ENCODE measurements at regions not wholly inside any gene's neighbourhood (a gene's known extent, or its start where the extent isn't known, plus 50 kb on each side); places are given as distances from the start of the nearest gene placed in this dataset.

DNA sequence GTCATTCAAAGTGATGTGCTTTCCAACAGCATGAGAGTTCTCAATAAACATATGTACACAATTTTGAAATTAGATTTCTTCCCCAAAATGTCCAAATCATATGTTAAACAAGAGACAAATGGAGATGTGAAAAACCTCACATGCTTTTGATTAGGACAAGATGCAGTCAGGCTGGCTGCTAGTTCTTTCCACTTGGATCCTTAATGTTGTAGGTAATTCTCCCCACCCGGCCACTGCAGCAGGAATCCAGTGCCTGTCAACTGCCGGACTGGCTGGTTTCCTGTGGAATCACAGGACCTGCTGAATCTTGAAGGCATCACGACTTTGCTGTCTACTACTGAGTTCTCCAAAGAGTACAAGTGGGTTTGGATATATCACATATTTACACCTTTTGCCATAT, 138.6 kb upstream of the AKR1E2 start:
- DNase-seq: no peak

DNA sequence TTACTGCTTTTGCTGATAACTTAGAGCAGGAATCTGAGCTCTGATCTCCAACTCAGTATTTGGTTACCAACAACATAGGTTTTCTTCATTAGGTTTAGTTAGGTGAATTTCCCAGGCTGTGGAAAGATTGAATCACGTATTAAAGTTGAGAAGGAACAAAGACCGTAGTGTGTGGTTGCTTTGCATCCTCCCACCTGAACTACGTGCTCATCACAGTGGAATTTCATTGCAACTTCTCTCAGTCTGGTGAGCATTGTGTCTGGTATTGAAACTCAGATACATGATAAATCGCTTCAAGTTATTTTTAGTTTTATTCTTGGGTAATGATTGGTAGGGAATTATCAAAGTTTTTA, 139.4 kb upstream of the AKR1E2 start:
- no peak for DNase-seq

DNA sequence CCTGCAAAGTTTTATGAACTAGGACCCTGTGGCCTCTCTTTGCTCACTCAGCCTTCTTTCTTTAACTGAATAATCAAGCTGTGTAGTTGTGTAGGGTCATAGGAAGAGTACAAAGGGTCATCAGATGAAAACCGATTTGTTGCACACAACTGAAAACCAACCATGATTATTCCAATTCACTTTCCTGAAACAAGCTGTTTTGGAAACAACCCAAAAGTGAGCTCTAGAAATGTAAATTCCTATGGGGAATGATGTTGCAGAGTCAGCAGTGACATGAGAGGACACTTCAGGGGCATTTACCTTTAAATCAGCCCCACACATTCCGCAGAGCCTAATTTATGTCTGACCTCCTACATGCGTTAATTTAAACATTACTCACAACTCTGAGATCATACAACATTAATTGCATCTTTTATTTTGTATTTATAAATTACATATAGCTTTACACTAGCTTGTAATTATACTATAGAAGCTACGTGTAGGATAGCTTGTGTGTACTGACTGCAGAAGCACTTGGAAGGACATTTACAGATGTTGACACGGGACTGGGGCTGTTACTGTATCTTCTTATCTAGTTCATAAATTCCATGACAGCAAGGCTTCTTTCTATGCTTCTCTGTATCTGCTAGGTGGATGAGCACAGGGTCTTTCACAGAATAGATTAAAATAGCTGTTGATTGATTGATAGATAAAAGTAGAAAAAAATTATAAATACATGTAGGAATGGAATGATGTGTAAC, 139.9 kb upstream of the AKR1E2 start:
- DNase-seq: no peak

DNA sequence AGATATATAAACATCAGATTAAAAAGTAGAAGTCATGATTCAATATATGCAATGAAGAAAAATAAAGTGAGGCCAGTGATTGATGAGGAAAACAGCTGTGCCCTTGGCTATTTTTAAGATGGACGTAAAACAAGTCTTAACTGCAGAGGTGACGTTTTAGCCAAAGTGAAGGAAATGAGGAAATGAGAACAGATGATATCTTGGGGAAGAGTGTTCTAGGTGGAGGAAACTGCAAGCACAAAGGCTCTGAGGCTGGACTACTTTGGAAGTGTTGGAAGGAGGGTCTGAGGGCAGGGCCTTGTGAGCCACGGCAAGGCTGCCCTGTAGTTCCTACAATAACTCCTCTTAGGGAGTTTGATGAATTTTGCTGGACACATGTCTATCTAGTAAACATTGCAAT, 140.5 kb upstream of the AKR1E2 start:
- DNase-seq: no peak

DNA sequence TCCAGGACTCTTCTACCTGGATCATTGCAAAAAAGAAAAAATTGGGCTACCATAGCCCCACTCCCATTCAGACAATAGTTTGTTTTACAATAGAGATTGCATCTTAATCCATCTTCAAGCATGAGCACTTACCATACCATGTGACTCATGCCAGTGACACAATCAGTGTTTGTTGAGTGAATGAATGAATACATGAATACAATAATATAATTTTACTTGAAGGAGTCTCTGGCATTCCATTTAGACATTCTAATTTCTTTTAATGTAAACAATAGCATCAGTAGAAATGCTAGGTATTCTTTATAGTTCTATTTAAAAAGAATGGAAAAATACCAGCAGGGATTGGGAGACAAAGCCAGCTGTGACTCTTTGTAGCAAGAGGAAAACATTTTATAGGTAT, 141.6 kb upstream of the AKR1E2 start:
- no peak for DNase-seq

DNA sequence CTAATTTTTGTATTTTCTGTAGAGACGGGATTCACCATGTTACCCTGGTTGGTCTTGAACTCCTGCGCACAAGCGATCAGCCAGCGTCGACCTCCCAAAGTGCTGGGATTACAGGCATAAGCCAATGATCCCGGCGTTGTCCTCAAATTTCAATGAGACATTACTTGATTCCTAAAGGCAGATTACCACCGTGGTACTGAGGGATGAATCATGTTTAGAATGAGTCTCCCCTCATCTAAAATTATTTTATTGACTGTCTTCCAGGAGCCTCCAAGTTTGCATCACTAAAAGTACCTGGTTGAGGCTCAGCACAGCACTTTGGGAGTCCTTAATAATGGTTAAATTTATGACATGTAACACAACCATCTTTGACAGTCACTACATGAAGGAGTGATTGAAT, 142.2 kb upstream of the AKR1E2 start:
- no peak for DNase-seq

DNA sequence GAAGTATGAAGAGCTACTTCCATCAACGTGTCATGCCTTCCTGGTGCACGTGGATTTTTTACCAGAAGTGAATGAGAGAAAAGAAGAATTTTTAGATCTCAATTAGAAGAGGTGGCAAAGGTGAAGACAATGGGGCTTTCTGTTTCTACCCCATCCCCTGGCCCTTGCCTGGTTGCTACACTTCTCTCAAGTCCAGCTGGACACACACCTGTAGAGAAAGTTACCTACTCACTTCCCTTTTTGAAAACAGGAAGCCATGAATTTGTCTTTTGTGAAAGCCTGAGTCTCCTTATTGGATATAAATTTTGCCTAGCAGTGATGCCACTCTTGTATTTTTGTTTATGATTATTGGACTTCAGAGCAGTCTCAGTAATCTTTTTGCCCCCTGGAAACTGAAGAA, 142.9 kb upstream of the AKR1E2 start:
- DNase-seq: no peak

DNA sequence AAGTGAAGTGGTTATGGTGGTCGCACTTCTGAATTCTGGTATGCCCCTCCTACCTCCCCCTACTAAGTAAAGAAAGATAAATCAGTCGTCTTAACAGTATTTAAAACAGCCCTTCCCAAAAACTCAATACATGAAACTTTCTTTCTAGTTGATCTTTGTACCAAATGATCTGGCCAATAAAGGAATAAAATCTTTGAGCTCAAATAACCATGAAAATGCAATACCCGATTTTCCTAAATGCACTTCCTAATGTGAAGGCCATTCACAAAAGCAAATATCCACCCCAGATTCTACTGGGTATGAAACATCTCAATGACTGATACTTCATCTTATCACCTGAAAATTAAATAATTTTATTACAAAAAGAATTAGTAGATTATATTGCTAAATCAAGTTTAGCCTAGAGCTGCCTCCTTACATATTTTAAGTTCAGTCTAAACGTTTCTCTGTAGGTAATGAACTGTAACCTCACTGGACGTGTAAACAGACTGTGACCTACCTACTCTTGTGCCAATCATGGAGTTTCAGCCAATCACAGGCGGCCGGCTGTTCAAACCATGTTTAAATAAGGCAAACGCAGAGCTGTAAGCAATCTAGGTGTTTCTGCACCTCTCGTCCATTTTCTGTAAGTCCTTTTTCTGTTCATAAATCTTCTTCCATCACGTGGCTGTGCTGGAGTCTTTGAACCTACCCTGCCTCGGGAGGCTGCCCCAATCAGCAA, 146.9 kb upstream of the AKR1E2 start:
- DNase-seq: no peak

DNA sequence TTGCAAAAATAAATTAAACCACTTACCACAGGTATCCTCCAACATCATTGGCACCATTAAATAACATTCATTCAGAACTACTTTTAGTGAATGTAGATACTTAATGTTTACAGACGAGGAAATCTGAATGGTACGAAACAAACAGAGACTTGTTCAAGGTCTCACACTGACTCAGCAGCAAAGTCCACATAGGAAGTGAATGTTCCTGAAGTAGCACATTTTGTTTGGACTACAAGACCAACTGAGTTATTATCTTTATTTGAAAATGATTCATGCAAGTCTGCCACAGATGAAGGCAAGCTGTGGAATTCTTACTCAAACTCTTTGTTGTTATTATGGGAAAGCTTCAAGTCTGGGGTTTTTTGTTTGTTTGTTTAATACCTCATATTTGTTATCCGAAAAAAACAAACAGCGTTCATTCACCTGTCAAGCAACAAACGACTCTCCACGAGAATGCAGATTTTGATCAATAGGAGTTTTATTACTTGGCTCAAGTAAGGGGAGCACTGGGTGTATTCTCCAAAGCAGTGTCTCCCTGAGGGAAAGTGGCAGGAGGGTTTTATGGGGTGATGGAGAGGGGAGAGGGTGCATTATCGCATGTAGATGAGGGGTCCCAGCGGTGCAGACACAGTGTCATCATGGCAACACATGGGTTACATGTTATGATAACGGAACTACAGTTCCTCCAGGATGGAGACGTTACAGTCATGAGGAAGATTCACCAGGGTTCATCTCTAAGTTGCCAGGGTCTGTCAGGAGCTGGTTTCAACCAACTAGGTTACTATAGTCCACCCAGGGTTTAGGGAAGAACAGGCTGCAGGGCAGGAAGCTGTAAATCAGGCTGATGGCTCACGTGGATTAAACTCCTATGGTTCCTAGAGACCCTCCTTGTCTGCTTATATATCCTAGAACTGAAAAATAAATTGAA, 147.7 kb upstream of the AKR1E2 start:
- no peak for DNase-seq

DNA sequence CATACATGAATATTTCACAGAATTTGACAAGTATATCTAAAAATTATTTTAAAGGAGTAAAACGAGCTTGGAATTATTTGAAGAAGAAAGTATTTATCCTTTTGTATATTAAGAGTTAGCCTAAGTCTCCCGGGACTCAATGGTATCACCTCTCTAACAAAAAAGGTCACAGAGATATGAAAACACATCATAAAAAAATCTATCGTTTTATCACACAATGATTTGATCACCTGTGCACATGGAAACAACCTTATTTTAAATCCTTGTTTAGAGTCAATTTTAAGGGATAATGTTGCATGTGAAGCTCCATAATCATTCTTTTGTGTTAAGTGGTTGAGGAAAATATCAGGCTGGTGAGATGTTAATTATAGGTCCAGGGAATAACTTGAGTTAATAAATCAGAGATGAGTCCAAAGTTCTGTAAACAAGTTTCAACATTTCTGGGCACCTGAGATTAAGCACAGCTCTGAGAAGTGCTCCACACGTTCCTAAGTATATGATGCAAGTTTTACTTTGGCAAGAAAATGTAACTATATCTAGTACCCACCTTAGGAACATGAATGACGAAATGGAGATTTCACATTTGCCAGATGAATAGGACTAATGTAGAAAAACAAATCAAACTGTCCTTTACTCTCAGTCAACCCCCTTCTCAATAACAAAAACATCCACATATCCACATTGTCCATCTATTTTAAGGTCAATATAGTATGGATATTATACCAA, 148.5 kb upstream of the AKR1E2 start:
- DNase-seq: no peak

DNA sequence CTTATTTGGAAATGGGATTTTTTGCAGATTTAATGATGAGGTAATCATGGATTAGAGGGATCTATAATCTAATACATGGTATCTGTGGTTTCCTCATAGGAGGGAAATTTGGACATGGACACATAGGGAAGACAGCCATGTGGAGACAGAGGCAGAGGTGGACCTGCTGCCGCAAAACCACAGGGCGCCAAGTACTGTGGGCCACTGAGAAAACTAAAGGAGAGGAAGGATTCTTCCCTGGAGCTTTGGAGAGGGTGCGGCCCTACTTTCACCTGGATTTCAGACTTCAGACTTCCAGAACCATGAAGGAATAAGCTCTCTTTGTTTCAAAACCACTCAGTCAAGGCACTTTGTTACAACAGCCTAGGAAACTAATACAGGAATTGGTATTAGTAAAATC, 149.4 kb upstream of the AKR1E2 start:
- DNase-seq: no peak

DNA sequence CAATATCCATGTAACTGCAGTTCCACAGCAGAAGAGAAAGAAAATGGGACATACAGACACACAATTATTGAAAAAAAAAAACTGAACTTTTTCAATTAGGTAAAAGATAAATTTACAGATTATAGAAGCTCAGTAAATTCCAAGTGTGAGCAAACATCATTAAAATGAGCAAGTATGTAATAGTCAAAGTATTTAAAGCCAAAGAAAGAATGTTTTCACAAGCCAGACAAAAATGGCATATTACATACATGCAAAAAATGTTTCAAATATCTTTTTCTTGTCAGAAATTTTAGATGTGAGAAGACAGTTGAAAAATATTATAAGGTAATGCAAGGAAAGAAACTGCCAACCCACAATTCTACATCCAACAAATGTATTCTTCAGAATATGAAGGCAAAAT, 150.2 kb upstream of the AKR1E2 start:
- DNase-seq: no peak

DNA sequence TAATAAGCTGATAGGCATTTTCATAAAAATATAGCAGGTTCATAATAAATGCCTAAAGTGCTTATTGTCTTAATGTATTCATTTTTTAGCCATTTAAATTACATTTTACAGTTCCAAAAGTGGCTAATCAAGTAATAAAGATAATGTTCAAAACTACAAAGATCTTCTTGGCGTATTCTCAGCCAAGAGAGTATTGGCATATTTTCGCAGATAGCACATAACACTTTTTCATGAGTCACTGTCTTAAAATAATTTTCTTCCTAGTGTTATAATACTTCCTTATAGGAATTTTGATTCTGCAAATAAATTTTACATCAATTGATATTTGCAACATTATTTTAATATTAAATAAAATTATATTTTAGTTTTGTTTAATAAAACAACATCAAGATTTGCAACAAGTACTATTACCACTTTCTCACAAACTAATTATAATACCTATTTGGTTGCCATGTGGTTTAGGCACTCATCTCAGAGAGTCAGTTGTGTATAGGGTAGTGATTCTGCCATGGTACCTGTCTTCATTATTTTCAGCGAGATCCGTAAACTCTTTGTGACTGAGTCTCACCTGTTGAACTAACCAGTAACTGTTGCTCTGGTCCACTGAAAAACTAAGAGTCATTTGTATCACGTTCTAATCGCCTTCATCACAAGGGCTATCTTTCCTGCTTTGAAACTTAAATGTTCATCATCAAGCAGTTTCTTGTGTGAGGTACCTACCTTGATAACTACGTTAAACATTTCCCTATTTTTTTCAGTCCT, 152.5 kb upstream of the AKR1E2 start:
- no peak for DNase-seq

DNA sequence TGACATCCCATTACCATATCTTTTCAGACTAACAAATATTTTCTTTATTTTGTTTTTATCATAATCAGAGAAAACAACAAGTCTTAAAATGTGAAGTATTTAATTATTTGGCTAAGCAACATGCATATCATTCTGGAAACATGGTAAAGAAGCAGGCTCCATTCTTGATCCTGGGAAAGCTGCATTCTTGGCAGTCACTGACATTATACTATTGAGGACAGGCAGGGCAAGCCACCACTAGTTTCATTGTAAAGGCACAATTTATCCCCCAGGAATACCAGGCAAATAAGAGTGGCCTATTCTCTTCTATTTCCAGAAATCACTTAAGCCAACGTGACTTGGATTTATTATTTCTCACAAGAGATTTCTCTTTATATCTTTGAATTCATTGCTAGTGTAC, 153.8 kb upstream of the AKR1E2 start:
- no peak for DNase-seq

DNA sequence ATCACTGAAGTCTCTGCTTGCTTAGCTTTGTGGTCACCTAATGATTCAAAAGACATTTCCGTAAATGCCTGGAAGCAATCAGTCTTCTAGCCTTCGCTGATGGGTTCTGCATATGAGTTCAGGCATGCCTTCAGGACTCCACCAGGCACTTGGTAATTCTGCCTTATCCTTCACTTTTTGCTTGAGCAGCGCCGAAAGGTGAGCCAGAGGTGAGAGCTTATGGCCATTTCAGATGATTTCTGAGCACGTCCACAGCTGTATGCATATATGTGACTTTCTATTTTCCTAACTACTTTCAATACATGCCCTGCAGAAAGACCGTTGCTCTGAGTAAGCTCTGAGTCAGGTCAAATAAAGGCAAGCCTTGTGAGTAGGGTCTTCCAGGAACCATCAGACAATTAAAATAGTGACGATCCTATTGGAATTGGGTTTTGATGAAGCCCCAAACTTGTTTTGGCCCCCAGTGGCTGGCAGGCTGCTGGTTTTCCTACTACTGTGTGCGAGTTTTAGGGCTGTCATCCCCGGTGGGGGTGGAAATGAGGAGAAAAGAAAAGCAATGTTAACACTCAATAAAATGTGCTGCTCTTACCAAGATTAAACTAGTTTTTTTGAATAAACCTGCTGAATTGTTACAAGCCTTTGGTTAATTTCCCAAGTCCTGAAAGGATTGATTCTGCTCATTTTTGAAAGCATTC, 154.4 kb upstream of the AKR1E2 start:
- no peak for DNase-seq

DNA sequence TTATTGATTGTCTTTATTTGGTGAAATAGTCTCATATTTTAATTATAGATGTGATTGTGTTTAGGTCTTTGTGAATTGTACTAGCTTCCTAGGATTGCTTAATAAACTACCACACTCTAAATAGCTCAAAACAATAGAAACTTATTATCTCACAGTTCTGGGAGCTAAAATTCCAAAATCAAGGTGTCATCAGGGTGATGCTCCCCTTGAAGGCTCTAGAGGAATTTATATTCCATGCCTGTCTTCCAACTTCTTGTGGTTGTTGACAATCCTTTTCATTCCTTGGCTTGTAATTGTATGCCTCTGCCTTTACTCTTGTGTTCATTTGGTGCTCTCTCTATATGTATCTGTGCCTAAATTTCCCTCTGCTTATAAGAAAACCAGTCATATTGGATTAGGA, 155.3 kb upstream of the AKR1E2 start:
- DNase-seq: no peak

DNA sequence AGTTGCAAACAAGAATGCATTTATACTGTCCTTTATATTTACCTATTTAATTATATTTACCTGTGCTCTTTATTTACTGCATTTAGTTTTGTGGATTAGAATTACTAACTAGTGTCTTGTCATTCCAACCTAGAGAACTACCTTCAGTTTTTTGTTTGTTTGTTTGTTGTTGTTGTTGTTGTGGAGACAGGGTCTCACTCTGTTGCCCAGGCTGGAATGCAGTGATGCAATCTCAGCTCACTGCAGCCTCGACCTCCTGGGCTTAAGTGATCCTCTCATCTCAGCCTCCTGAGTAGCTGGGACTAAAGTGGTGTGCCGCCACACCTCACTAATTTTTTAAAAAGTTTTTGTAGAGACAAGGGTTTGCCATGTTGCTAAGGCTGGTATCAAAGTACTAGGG, 156.4 kb upstream of the AKR1E2 start:
- no peak for DNase-seq

DNA sequence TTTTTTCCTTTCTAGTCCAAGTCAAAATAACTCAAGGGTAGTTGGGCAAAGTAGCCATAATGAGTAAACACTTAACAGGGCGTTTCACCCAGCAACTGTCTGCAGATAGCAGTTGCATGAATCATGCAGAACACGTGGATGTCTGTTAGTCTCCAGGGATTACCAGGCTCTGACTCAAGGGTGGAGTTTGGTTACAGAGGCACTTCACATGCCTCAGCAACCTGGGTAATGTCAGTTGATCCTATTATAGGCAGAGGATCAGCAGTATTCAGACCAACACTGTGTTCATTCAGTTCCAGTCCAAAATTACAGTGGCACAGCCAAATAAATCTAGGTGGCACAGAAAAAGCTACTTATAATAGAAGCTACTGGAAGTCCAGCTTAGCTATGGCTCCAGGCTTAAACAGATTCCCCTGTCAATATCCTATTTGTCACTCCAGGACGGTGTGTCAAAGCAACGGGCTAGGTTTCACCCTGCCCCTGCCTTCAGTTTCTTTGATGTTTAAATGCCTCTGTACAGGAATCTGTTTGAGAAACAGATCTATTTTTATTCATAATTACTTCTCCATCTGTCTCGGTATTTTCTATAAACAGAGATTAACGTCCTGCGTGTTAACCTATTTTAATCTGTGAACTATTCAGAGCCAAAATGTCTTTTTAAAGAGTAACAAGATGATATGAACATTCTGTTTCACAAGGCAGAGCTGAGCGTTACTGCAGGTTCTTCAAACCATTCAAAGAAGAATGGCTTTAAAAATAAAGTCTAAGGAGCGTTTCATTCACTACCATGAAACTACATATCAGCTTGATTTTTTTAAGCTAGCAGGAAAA, 162.6 kb upstream of the AKR1E2 start:
- DNase-seq: peak; percentile 18

DNA sequence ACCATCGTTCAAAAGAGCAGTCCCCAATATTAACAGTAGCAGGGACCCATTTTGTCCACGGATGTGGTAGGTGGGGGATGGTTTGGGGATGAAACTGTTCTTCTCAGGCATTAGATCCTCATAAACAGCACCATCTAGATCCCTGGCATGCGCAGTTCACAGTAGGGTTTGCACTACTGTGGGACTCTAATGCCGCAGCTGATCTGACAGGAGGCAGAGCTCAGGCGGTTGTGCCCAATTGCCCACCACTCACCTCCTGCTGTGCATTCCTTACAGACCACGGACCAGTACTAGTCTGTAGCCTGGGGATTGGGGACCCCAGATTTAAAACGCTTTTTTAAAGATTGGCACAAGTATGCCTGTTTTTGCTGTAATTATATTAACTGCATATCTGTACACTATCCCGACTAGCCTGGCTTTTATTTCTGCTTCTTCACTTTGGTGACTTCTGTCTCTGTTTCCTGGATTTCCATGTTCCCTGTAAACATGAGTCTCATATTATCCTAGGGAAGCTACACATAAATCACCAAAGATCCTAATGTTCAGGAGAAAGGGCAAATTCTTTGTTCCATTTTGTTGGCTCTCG, 163.3 kb upstream of the AKR1E2 start:
- DNase-seq: no peak

DNA sequence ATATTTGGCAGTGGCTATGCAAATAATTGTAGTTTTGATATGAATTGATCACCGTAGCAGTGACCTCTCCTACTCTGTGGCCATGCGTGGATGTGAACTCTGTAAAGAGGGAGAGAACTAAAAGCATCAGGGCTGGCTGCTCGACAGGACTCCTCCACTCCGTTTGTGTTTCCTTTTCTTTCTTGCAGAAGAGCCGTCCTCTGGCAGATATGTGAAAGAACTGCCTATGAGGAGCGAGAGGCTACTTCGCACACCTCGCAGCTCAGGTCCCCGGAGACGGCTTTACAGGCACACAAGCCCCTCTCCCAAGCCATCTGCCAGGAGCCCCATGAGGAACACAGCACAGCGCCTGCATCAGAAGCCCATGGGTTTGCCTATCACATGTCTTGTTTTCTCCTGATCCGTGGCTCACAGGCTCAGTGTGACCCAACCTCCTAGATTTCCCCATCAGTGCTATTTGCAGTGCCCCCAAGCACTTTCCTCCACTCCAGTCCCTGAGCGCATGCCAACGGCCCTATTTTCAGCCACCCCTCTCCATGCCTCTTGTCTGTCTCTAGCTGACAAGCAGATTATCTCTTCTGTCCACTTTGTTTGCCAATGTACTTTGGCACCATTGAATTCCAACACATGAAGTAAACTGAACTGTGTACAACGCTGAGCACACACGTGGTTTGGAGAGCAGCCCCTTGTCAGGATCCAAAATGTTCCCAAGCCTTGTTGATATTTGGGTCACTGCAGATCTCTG, 164.3 kb upstream of the AKR1E2 start:
- DNase-seq: no peak

Data from CD4-positive, alpha-beta T cell treated with Interferon gamma for 1 hour (primary cell).